ENCODE measurements at regions not wholly inside any gene's neighbourhood (a gene's known extent, or its start where the extent isn't known, plus 50 kb on each side); places are given as distances from the start of the nearest gene placed in this dataset.

GRCh38 chr11:115739146-115739545 lies 234.9 kb upstream of the CADM1 start:
- no peak for DNase-seq

- DNase-seq: no peak
These were observed 233.7 kb upstream of the CADM1 start for GRCh38 chr11:115737875-115738274.

- no peak for DNase-seq
These were observed 231.9 kb upstream of the CADM1 start for GRCh38 chr11:115736146-115736545.

GRCh38 chr11:115724666-115725065 lies 220.5 kb upstream of the CADM1 start:
- DNase-seq: no peak

- DNase-seq: no peak
These were observed 218.5 kb upstream of the CADM1 start for GRCh38 chr11:115722711-115723110.

- no peak for DNase-seq
These were observed 217.2 kb upstream of the CADM1 start for GRCh38 chr11:115721296-115721995.

- no peak for DNase-seq
These were observed 216.5 kb upstream of the CADM1 start for GRCh38 chr11:115720602-115721245.

GRCh38 chr11:115718945-115719344 lies 214.7 kb upstream of the CADM1 start:
- no peak for DNase-seq

GRCh38 chr11:115718106-115718505 lies 213.9 kb upstream of the CADM1 start:
- DNase-seq: no peak

GRCh38 chr11:115716601-115717529 lies 212.7 kb upstream of the CADM1 start:
- no peak for DNase-seq

- no peak for DNase-seq
These were observed 211.9 kb upstream of the CADM1 start for GRCh38 chr11:115716080-115716479.

- DNase-seq: no peak
These were observed 211.1 kb upstream of the CADM1 start for GRCh38 chr11:115715251-115715770.

- no peak for DNase-seq
These were observed 208.1 kb upstream of the CADM1 start for GRCh38 chr11:115712296-115712695.

- no peak for DNase-seq
These were observed 206.8 kb upstream of the CADM1 start for GRCh38 chr11:115710980-115711379.

GRCh38 chr11:115710426-115710825 lies 206.2 kb upstream of the CADM1 start:
- no peak for DNase-seq

GRCh38 chr11:115709297-115709696 lies 205.1 kb upstream of the CADM1 start:
- no peak for DNase-seq

GRCh38 chr11:115707180-115707905 lies 203.1 kb upstream of the CADM1 start:
- DNase-seq: no peak

GRCh38 chr11:115706626-115707135 lies 202.5 kb upstream of the CADM1 start:
- DNase-seq: no peak

- no peak for DNase-seq
These were observed 201.0 kb upstream of the CADM1 start for GRCh38 chr11:115705200-115705599.

GRCh38 chr11:115700981-115701875 lies 197.0 kb upstream of the CADM1 start:
- no peak for DNase-seq

GRCh38 chr11:115700496-115700895 lies 196.3 kb upstream of the CADM1 start:
- no peak for DNase-seq

Data from NK-92 treated with Interleukin-12 subunit alpha and Interleukin-12 subunit beta, amount 100 ng/mL, for 24 hours (cell line).